DND-41 (cell line): ENCODE measurements at regions not wholly inside any gene's neighbourhood (a gene's known extent, or its start where the extent isn't known, plus 50 kb on each side); places are given as distances from the start of the nearest gene placed in this dataset.

ENCODE experiments used
- CTCF ChIP-seq: IDR thresholded peaks from 2 replicates; pipeline ENCODE4 v1.5.1; 2012; ENCODE audit warnings: borderline replicate concordance, low read length, moderate library complexity, mild to moderate bottlenecking; ENCODE audit not compliant: poor library complexity, severe bottlenecking; ENCODE audit errors: extremely low read depth
- EZH2 ChIP-seq: IDR thresholded peaks from 3 replicates; pipeline ENCODE4 v1.6.1; 2012; ENCODE audit warnings: borderline replicate concordance, low read depth, mild to moderate bottlenecking, moderate library complexity, low read length, inconsistent platforms; ENCODE audit not compliant: severe bottlenecking

GRCh38 chr7:49721441-49721840 lies 52.0 kb upstream of the VWC2 start:
- TF ChIP-seq CTCF (no peak), EZH2 (no peak)
